ENCODE measurements at regions not wholly inside any gene's neighbourhood (a gene's known extent, or its start where the extent isn't known, plus 50 kb on each side); places are given as distances from the start of the nearest gene placed in this dataset.

DNA sequence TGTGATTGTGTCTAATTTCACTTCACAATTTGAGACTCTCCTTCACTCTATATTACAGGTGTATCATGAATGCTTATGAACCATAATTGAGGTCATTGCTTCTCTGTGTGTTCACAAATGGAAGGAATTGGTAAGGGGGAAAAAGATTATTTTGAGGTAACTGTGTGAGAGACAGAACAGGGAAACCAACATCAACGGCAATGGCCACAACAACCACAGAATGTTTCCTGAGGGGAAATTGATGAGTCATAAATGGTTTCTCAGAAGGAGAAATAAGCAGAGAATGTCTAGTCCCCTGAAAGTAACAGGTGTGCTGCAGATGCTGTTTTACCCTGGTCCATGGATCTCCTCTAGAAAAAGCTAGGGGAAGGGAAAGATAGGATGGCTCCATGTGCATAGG lies 361.2 kb upstream of the GALNT5 start:
- no peak overlapping the region for H2AFZ ChIP-seq (ENCODE audit: control insufficient read depth, low read depth, low read length)
- intact Hi-C loops (cut with micrococcal nuclease; ENCODE audit: unreplicated experiment): loop anchor here (5.0 to 10.0 kb wide), 4 partner anchors 291 to 1521 kb away; partner anchors contain the start of gene NR4A2
- POLR2A ChIA-PET: no interaction called here
- H3K79me2 ChIP-seq (ENCODE audit: control insufficient read depth, insufficient read depth, low read length): no peaks in the 10 kb centered on the region
- H3K27ac ChIP-seq (ENCODE audit: control insufficient read depth, insufficient read depth): no peak overlapping the region
- H4K20me1 ChIP-seq (ENCODE audit: control insufficient read depth, insufficient read depth): no peaks in the 10 kb centered on the region
- ATAC-seq (peak; percentile 89), FAIRE-seq (no peak), DNase-seq (ENCODE audit: low read depth, low spot score) (peak; percentile 28)
- CTCF ChIA-PET: interaction anchor here (0.7 to 1.6 kb wide), 2 partner anchors 22 to 297 kb away, joined by 3 to 5 read pairs; no protein-coding TSS in a partner anchor
- H3K4me3 ChIP-seq: no peak overlapping the region
- no peaks in the 10 kb centered on the region for H3K36me3 ChIP-seq (ENCODE audit: control insufficient read depth in 2 of 2, insufficient read depth in 2 of 2, low read length in 1 of 2)
- H3K9ac ChIP-seq (ENCODE audit: control insufficient read depth, insufficient read depth, low read length): no peak overlapping the region
- H3K4me2 ChIP-seq (ENCODE audit: control insufficient read depth, insufficient read depth): peak overlapping the region; percentile 22; the same call in 1 of the 2 replicates
- H3K4me1 ChIP-seq (ENCODE audit: control insufficient read depth, insufficient read depth, low read length): peaks cover 6% of the 10 kb centered on the region; the same call in 1 of the 2 replicates
- in situ Hi-C loops (cut with MboI): loop anchor here (25.0 kb wide), 1 partner anchor 1534 kb away; no protein-coding TSS in a partner anchor
- RAD21 ChIA-PET (ENCODE audit: unreplicated experiment): no interaction called here
- BruUV-seq (replicated peaks): no TSS peak
- WGBS (ENCODE audit: insufficient coverage, insufficient replicate concordance, low lambda C conversion rate, missing lambda C conversion rate): 0% methylated on average over 1 of the region's 1 CpG
- no peaks in the 10 kb centered on the region; the same call in 2 of the 3 replicates for H3K9me3 ChIP-seq (replicated peaks; ENCODE audit: control insufficient read depth, insufficient read depth, low read length)
- SMC1A ChIA-PET (ENCODE audit: uncharacterized antibody, unreplicated experiment): no interaction called here
- peaks cover 0 to 7% of the 10 kb centered on the region in 2 experiments; a peak in 1 of 4 replicates for H3K27me3 ChIP-seq (replicated peaks in 1 of 2; ENCODE audit: control insufficient read depth in 2 of 2, insufficient read depth in 2 of 2, low read length in 1 of 2)
- TF ChIP-seq ETV6 (conservative IDR thresholded peaks at IDR 0.05 in 1 of 2, IDR thresholded peaks at IDR 0.05 in 1 of 2; ENCODE audit: borderline replicate concordance in 1 of 2, low read depth in 1 of 2) (peak in 1 of 2 experiments; percentile 93; a peak in 2 of 4 replicates), ZBED1 (IDR thresholded peaks at IDR 0.05; ENCODE audit: borderline replicate concordance) (peak; percentile 83; the same call in 1 of the 2 replicates), TARDBP (IDR thresholded peaks at IDR 0.05; ENCODE audit: borderline replicate concordance) (no peak), MTA3 (IDR thresholded peaks at IDR 0.05; ENCODE audit: borderline replicate concordance, low read length) (peak; percentile 93; the same call in 1 of the 2 replicates), TCF3 (IDR thresholded peaks at IDR 0.05; ENCODE audit: borderline replicate concordance, insufficient read depth, low read depth, low read length) (peak; percentile 99), JUNB (IDR thresholded peaks at IDR 0.05) (peak; percentile 88), PAX5 (IDR thresholded peaks at IDR 0.05; ENCODE audit: borderline replicate concordance, low read depth, low read length) (peak; percentile 55; the same call in 1 of the 2 replicates), RUNX3 (IDR thresholded peaks at IDR 0.05; ENCODE audit: low read length) (peak; percentile 100), IKZF1 (conservative IDR thresholded peaks at IDR 0.05) (peak; percentile 66), CBX5 (IDR thresholded peaks at IDR 0.05; ENCODE audit: low read depth) (peak; percentile 50; the same call in 1 of the 2 replicates), CHD1 (IDR thresholded peaks at IDR 0.05; ENCODE audit: low read depth, low read length) (no peak), POU2F2 (IDR thresholded peaks at IDR 0.05; ENCODE audit: borderline replicate concordance, low read depth, low read length) (peak; percentile 44; the same call in 1 of the 3 replicates), IRF4 (IDR thresholded peaks at IDR 0.05; ENCODE audit: low read depth, low read length) (peak; percentile 79; the same call in 1 of the 2 replicates), POLR2A (IDR thresholded peaks at IDR 0.05; ENCODE audit: low read depth, low read length) (no peak), MEF2A (IDR thresholded peaks at IDR 0.05; ENCODE audit: insufficient read depth, low read depth, low read length) (peak; percentile 84), EP300 (IDR thresholded peaks at IDR 0.05; ENCODE audit: borderline replicate concordance in 1 of 2, control insufficient read depth in 1 of 2, low read depth in 2 of 2, low read length in 2 of 2) (peak in 1 of 2 experiments; percentile 27; a peak in 2 of 4 replicates), GABPA (IDR thresholded peaks at IDR 0.05; ENCODE audit: low read depth) (peak; percentile 58; the same call in 1 of the 2 replicates), FOXM1 (IDR thresholded peaks at IDR 0.05; ENCODE audit: low read depth, low read length) (peak; percentile 94), NFIC (IDR thresholded peaks at IDR 0.05; ENCODE audit: low read depth, low read length) (peak; percentile 98), TAF1 (IDR thresholded peaks at IDR 0.05; ENCODE audit: borderline replicate concordance, low read depth, low read length) (no peak), CREM (IDR thresholded peaks at IDR 0.05; ENCODE audit: low read depth) (peak; percentile 76), PML (IDR thresholded peaks at IDR 0.05; ENCODE audit: low read length) (peak; percentile 55; the same call in 1 of the 2 replicates), BCL11A (IDR thresholded peaks at IDR 0.05; ENCODE audit: low read depth, low read length) (peak; percentile 88; the same call in 1 of the 2 replicates), TCF7 (IDR thresholded peaks at IDR 0.05; ENCODE audit: borderline replicate concordance) (no peak; the same call in 1 of the 2 replicates), CBFB (IDR thresholded peaks at IDR 0.05; ENCODE audit: low read depth) (peak; percentile 92), NR2F1 (conservative IDR thresholded peaks at IDR 0.05) (no peak), TCF12 (IDR thresholded peaks at IDR 0.05; ENCODE audit: low read depth, low read length) (peak; percentile 89; the same call in 1 of the 2 replicates), EED (IDR thresholded peaks at IDR 0.05; ENCODE audit: low read depth) (peak; percentile 95)
- TF ChIP-seq, protein P1, sequence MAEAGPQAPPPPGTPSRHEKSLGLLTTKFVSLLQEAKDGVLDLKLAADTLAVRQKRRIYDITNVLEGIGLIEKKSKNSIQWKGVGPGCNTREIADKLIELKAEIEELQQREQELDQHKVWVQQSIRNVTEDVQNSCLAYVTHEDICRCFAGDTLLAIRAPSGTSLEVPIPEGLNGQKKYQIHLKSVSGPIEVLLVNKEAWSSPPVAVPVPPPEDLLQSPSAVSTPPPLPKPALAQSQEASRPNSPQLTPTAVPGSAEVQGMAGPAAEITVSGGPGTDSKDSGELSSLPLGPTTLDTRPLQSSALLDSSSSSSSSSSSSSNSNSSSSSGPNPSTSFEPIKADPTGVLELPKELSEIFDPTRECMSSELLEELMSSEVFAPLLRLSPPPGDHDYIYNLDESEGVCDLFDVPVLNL (IDR thresholded peaks at IDR 0.05; ENCODE audit: low read depth, low read length): no peak
